GOT3 (cell line): ENCODE measurements at regions not wholly inside any gene's neighbourhood (a gene's known extent, or its start where the extent isn't known, plus 50 kb on each side); places are given as distances from the start of the nearest gene placed in this dataset.
"Not testable (repeated sequence)": the region's sequence is repeated elsewhere in the genome, so short reads cannot be mapped to it uniquely, and the experiment has no call there.

ENCODE experiments used
- DNase-seq: peaks from one replicate; lab custom pipeline; 2025; ENCODE audit warnings: mixed read lengths; lab: John Stamatoyannopoulos, UW

- DNase-seq = no peak
Measured at GRCh38 chr5:166724284-166724683, 1567.2 kb upstream of the WWC1 start.

DNA sequence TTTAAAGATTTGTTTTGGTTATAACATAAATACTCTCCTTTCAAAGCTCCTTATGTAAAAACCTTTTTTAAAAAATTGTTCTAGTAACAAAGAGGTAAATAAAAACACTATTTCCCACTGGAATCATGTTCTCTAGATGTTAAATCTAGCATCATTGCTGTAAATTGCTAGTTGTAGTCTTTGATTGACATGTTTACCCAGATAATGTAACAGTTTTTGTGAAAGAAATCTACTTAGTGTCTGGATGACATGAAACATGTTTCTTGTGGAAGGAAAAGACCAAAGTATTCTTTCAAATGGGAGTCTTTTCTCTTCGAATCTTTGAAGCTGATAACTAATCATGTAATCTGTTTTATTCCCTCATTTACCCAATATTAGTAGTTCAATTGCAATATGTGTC, 1565.9 kb upstream of the WWC1 start:
- no peak for DNase-seq

DNA sequence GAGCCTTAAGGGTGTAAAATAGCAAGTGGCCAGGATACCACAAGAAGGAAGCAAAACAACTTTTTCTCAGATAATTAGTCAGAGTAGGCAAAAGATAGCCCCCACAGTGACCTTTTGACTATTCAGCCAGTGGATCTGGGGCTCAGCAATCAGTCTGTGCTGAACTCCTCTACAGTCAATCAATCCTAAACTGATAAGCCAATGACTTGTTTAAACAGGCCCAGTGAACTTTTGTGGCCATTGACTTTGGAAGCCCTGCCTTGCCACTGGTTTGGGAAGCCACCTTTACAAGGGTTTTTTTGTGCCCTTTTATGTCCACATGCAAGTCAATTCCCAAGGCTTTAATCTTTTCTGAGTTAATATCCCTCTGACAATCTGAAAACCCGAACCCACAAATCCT, 1565.0 kb upstream of the WWC1 start:
- DNase-seq = no peak

DNA sequence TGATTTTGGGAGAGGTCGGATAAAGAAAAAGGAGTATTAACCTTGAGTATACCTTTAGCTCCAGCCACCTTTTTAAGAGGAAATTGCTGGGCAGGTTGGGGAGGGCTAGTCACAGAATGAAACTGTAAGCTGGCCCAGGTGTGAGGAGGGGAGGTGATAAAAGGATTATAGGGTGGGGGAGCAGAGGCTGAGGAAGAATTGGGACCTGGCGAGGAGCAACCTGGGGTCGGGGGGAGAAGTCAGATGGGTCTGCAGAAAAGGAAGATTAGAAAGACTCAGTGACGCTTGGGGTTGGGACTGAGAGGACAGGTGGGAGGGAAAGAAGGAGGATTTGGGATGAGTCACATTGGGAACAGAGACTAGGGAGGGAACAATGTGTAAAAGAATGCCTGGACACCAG, 1548.5 kb upstream of the WWC1 start:
- not testable (repeated sequence) for DNase-seq

DNA sequence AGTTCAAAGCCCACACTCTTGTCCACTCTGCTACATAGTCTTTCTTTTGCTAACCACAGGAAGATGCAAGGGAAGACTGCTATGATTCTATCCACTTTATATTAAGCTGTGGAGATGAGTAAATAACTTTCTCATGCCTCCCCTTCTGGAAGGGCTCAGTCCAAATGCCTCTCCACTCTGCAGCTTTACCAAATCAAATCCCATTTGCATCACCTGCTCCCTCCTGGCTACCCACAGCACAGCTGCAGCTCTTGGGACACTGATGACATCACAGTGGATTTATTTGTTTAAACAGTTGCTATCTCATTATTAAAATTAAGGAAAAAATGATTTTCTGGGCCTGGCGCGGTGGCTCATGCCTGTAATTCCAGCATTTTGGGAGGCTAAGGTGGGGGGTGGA, 1544.9 kb upstream of the WWC1 start:
- DNase-seq = no peak

GRCh38 chr5:166750376-166750775, 1541.1 kb upstream of the WWC1 start:
- no peak for DNase-seq

DNA sequence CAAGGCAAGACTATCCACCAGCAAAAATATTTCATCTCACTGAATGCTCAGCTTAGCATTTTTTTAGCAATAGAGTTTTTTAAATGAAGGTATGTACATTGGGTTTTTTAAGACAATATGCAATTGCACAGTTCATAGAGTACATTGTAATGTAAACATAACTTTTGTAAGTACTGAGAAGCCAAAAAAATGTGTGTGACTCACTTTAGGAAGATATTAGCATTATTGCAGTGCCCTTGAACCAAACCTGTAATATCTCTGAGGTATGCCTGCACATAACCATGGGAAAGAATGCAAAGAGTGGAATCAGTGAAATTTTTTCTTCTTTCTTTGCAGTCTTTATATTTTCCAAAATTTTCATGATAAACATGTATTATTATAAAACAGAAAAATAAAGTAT, 1533.3 kb upstream of the WWC1 start:
- DNase-seq = no peak

DNA sequence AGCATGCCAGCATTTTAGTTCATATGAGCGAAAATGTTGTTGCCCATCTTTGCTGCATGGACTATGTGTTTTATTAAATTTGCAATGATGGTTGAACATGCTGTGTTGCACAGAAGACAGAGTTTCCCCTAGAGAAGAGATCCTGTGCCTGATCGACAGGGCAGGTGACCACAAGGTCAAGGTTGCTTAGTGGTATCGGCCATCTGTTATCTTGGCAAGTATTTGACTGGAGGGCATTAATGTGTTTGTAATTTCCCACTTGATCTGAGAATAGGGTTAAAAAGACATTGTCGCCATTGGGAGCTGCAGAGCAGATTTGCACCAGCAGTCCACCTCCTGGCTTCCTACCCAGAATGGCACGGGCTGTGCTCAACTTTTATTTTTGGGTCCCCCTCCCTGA, 1523.6 kb upstream of the WWC1 start:
- DNase-seq = no peak

DNA sequence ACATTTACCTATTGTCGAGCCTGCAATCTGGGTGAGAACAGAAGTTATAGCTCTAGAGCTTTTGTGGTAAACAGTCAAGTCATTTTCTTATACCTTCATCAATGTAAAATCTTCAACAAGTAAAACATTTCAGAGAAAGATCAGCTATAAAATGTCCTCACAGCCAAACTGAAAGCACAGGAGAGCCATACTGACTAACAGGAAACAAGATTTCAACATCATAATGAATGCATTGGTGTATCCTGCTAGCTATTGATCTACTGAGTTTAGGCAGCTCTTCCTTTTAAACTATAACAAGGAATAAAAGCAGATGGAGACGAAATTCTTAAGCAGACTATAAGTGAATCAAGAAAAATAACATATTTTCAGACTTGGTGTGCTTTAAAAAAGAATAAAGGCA, 1522.9 kb upstream of the WWC1 start:
- no peak for DNase-seq

DNA sequence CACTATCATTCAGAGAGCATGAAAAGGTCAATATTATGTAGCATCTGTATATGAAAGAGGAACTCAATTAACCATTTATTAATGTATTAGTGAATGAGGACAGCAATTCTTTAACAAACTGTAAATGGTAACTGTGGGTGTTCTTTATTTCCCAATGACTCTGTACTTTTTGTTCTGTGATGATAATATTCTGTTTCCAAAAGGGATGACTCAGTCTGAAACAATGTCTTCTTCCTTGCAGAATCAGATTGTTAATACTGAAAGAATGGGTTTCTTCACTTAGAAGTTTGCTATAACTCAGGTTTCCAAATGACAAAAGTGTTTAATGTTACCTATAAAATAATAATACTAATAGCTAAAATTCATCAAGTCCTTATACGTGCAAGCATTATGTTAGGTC, 1518.7 kb upstream of the WWC1 start:
- DNase-seq = no peak

- no peak for DNase-seq
Measured at GRCh38 chr5:166781737-166782136, 1509.7 kb upstream of the WWC1 start.

DNA sequence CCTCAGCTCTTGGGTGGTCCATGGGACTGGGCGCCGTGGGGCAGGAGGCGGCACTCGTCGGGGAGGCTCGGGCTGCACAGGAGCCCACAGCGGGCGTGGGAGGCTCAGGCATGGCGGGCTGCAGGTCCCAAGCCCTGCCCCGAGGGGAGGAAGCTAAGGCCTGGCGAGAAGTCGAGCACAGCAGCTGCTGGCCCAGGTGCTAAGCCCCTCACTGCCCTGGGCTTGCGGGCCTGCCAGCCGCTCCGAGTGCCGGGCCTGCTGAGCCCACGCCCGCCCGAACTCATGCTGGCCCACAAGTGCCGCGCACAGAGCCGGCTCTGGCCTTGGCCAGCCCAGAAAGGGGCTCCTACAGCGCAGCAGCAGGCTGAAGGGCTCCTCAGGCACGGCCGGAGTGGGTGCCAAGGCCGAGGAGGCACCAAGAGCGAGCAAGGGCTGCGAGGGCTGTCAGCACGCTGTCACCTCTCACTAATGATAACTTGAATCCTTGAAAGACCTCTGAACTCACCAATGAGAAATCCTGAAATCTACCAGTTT, 1506.8 kb upstream of the WWC1 start:
- no peak for DNase-seq

DNA sequence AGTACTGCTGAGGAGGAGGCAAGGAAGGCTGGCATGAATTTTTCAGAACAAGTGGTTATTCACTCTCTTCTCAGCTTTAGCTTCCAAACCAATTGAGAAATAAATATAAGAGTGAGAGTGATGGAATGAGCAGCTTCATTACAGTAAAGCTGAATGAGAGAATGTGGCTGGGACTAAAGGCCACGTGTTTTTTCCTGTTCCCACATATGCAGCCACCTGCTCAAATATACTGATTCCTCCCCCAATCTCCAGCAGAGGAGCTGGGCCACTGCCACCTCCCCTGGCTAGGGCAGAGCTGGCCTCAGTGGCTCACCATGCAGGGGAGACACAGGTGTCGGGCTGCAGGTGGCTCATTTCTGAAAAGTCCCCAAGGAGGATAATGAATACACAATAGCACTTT, 1505.3 kb upstream of the WWC1 start:
- no peak for DNase-seq

DNA sequence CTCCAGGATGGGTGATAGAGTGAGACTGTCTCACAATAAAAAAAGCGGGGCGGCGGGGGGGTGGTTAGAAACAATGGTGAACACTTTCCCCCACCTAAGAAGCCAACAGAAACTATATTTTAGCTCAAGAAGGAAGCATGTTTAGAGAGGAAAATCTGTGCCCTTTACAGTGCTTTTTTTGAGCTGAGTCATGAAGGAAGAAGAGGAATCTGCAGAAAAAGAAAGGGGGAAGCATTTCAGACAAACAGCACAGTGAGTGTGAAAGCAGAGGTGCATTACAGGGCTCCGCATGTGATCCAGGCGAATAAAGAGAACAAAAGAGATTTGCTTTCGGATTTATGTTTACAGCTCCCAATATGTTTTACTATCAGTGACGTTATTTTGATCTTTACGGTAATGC, 1504.6 kb upstream of the WWC1 start:
- no peak for DNase-seq

DNA sequence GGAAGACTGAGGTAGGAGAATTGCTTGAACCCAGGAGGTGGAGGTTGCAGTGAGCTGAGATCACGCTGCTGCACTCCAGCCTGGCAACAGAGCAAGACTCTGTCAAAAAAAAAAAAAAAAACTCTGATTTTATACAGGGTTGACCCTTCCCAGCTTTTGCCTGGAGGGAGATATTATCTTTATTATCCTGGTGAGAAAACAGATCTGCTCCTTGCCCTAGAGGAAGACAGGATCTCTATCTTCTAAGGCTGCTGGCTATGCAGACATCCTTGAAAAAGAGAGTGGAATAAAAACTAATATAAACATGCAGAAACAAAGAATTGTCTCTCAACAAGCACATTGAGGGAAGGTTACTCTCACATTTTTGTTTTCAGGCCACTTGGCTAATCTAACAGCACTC, 1503.4 kb upstream of the WWC1 start:
- no peak for DNase-seq

DNA sequence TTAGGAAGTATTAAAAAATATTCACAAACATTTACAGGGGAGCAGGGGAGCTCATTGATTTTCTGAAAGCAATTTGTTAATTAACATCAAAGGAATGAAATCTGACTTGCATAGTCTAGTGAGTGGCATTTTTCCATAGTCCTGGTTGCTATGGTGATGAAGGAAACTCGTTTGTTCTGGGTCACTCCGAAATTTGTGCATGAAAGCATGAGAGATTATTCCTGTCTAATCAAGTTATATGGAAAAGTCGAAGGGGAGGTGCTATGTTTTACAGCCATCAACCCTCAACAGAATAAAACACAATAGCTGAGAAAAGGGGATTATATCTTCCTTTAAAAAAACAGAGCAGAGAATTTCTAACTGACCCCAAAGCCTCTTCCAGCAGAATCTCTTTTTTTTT, 1495.7 kb upstream of the WWC1 start:
- DNase-seq = no peak

DNA sequence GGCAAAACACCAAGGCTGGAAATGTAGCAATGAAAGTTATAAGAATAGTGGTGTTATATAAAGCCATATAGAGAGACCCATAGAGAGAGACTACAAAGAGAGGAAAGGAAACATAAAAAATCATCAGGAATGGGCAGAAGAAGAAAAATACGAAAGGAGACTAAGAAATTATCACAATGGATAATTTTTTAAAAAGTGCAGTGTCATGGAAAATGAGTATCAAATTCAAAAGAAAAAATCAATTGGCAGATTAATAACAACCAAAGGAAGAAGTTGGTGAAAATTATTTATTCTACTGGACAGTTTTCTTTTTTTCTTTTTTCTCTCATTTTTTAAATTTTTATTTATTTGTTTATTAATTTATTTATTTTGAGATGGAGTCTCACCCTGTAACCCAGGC, 1488.4 kb upstream of the WWC1 start:
- DNase-seq = no peak

GRCh38 chr5:166804223-166804622, 1487.2 kb upstream of the WWC1 start:
- DNase-seq = not testable (repeated sequence)

GRCh38 chr5:166804693-166805092, 1486.8 kb upstream of the WWC1 start:
- not testable (repeated sequence) for DNase-seq

- not testable (repeated sequence) for DNase-seq
Measured at GRCh38 chr5:166810093-166810658, 1481.3 kb upstream of the WWC1 start.

DNA sequence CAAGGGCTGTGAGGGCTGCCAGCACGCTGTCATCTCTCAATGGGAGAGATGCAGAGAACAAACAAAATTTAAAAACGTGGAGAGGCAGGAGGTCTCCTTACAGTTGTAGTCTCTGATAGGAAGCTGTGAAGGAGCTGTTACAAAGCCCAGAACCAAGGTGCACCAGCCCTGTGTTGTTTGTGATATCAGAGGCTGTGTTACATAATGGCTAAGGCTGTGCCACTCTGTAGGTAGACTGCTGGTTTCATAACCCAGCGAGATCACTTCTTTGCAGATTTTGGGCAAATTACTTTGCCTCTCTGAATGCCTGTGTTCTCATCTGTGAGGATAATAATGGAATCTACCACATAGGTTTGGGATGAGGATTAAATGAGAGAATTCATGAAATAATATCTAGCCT, 1480.7 kb upstream of the WWC1 start:
- no peak for DNase-seq

DNA sequence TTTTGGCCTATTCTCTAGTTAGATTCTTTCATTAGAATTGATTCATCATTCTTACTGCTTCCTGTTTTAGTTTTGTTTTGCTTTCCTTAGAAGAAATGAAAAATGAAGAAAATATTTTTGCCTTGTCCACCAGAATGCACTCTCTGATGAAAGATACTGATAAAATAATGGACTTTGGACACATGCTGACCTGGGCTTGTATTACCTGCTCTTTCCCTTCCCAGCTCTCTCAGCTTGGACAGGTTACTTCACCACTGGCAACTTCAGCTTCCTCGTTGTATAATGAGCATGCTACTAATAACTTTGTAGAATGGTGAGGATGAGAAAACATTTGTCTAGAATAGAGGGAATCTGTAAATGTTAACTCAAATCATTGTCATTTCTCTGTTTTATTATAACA, 1468.1 kb upstream of the WWC1 start:
- DNase-seq = no peak

DNA sequence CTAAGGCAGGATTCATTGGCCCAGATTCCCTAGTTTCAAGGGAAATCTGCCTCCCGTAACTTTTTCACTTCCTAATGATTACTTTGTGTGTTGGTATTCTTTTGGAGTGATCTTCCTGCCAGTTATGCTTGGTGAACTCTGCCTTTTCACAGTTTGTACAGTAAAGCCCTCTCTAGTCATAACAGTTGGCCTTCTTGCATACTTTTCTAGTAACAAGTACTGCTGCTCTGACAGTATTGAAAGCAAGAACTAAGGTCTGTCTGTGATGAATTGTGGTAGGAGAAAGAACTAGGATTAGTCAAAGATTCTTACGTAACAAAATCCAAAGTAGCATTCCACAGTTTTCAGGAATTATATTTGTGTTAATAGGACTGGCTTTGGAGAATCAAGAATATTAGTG, 1457.2 kb upstream of the WWC1 start:
- no peak for DNase-seq

DNA sequence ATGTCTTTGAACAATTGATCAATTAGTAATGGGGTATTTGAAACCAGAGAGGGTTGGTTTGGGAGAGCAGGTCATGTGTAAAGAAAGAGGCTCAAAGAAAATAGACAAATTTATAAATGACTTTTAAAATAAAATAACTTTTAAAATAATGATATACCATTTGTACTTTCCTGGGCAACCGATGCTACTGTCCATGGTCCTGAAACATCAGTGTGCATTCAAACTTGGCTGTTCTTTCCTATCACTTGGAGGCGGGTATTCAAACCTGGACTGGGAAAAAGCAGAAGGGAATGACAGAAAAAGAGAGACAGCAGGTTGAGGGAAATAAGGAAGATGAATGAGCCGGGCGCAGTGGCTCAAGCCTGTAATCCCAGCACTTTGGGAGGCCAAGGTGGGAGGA, 1446.4 kb upstream of the WWC1 start:
- no peak for DNase-seq

- no peak for DNase-seq
Measured at GRCh38 chr5:166856791-166857190, 1434.7 kb upstream of the WWC1 start.
